SK-N-SH (cell line): ENCODE measurements at regions not wholly inside any gene's neighbourhood (a gene's known extent, or its start where the extent isn't known, plus 50 kb on each side); places are given as distances from the start of the nearest gene placed in this dataset.
"Not testable (repeated sequence)": the region's sequence is repeated elsewhere in the genome, so short reads cannot be mapped to it uniquely, and the experiment has no call there.

ENCODE experiments used
- CTCF ChIA-PET: fragments of 300-600, 350-600 bp; formaldehyde crosslinking; extraction: SDS; loops from one replicate; lab custom pipeline; 2021; lab: Yijun Ruan, JAX
- POLR2A ChIA-PET: fragments of 350-600 bp; sonication (Branson Sonifier 250); formaldehyde crosslinking; extraction: SDS; loops from one replicate; lab custom pipeline; 2020; ENCODE audit warnings: antibody characterized with exemption, inconsistent platforms; lab: Yijun Ruan, JAX
- DNase-seq: peaks from one replicate; pipeline ENCODE4 v3.0.0; 2012
- H2AFZ ChIP-seq: fragments of 200-600 bp; sonication (generic); 2 replicates; pipeline ENCODE4 v1.8.1; 2016; ENCODE audit warnings: antibody characterized with exemption, mild to moderate bottlenecking, low read depth
- H3F3A ChIP-seq: fragments of 200-600 bp; sonication (generic); replicated peaks from 2 replicates; pipeline ENCODE3; 2016; ENCODE audit warnings: antibody characterized with exemption, mild to moderate bottlenecking; ENCODE audit not compliant: insufficient read depth
- H3K27ac ChIP-seq, 2 experiments: fragments of 200-500 bp in 1 of 2; fragments of 200-600 bp in 1 of 2; sonication (Bioruptor generic) in 1 of 2; sonication (generic), shearing (Covaris generic) in 1 of 2; 2 replicates each; pipeline versions ENCODE4 v1.5.1 to v1.6.1; 2014 to 2016; ENCODE audit warnings: low read depth in 2 of 2, inconsistent platforms in 1 of 2, low read length in 1 of 2, mild to moderate bottlenecking in 1 of 2, mixed read lengths in 1 of 2
- H3K27me3 ChIP-seq: fragments of 200-600 bp; sonication (generic), shearing (Covaris generic); 2 replicates; pipeline ENCODE4 v1.6.1; 2016; ENCODE audit warnings: mixed run types; ENCODE audit not compliant: insufficient read depth
- H3K36me3 ChIP-seq, 2 experiments: fragments of 200-500 bp in 1 of 2; fragments of 200-600 bp in 1 of 2; sonication (Bioruptor generic) in 1 of 2; sonication (generic) in 1 of 2; replicated peaks in 1 of 2; 2 replicates each; pipeline versions ENCODE3 to v1.5.1; 2014 to 2016; ENCODE audit warnings: low read length in 1 of 2, mild to moderate bottlenecking in 1 of 2; ENCODE audit not compliant: insufficient read depth in 2 of 2, control insufficient read depth in 1 of 2
- H3K4me1 ChIP-seq, 2 experiments: fragments of 200-500 bp in 1 of 2; fragments of 200-600 bp in 1 of 2; sonication (Bioruptor generic) in 1 of 2; sonication (generic), shearing (Covaris generic) in 1 of 2; 2 replicates each; pipeline versions ENCODE4 v1.5.1 to v1.6.1; 2014 to 2016; ENCODE audit warnings: low read depth in 1 of 2, low read length in 1 of 2, mixed run types in 1 of 2; ENCODE audit not compliant: insufficient read depth in 2 of 2, control insufficient read depth in 1 of 2
- H3K4me2 ChIP-seq: fragments of 200-600 bp; sonication (generic), shearing (Covaris generic); 2 replicates; pipeline ENCODE4 v1.6.1; 2017; ENCODE audit warnings: mixed run types
- H3K4me3 ChIP-seq, 2 experiments: fragments of 200-500 bp in 1 of 2; fragments of 200-600 bp in 1 of 2; sonication (Bioruptor generic) in 1 of 2; sonication (generic), shearing (Covaris generic) in 1 of 2; 2 replicates each; pipeline versions ENCODE4 v1.5.1 to v1.8.1; 2014 to 2016; ENCODE audit warnings: low read depth in 2 of 2, inconsistent platforms in 1 of 2, low read length in 1 of 2, mild to moderate bottlenecking in 1 of 2, mixed read lengths in 1 of 2, moderate library complexity in 1 of 2
- H3K79me2 ChIP-seq: fragments of 200-600 bp; sonication (generic); 2 replicates; pipeline ENCODE4 v1.8.1; 2017; ENCODE audit warnings: mild to moderate bottlenecking; ENCODE audit not compliant: insufficient read depth
- H3K9ac ChIP-seq: fragments of 200-600 bp; sonication (generic); 2 replicates; pipeline ENCODE4 v1.6.1; 2017; ENCODE audit warnings: mixed run types
- H3K9me2 ChIP-seq: fragments of 200-600 bp; sonication (generic); 2 replicates; pipeline ENCODE4 v1.6.1; 2017; ENCODE audit warnings: mixed run types
- H3K9me3 ChIP-seq: fragments of 200-600 bp; sonication (generic); 2 replicates; pipeline ENCODE4 v1.6.1; 2017; ENCODE audit warnings: mixed run types, mild to moderate bottlenecking, moderate library complexity
- H4K20me1 ChIP-seq: fragments of 200-600 bp; sonication (generic); 2 replicates; pipeline ENCODE4 v1.6.1; 2017; ENCODE audit warnings: mild to moderate bottlenecking, mixed run types; ENCODE audit not compliant: insufficient read depth
- CHD2 ChIP-seq: fragments of 150-350 bp; IDR thresholded peaks from 2 replicates; pipeline ENCODE4 v1.6.1; 2018; ENCODE audit warnings: low read length; ENCODE audit not compliant: partially characterized antibody
- EZH2phosphoT487 ChIP-seq: fragments of 200-600 bp; sonication (generic); IDR thresholded peaks from 2 replicates; pipeline ENCODE4 v1.6.1; 2017; ENCODE audit warnings: low read depth, mixed run types, mild to moderate bottlenecking, antibody characterized with exemption, moderate library complexity, borderline replicate concordance
- FOXJ3 ChIP-seq: sonication (generic); formaldehyde crosslinking; IDR thresholded peaks from 2 replicates; pipeline ENCODE4 v1.5.1; 2020; ENCODE audit warnings: mild to moderate bottlenecking, missing genetic modification reagents
- MXI1 ChIP-seq: IDR thresholded peaks from 2 replicates; pipeline ENCODE4 v1.6.1; 2012; ENCODE audit warnings: mild to moderate bottlenecking, low read depth, low read length, improper control_type of control experiment
- TAF1 ChIP-seq: IDR thresholded peaks from 2 replicates; pipeline ENCODE4 v1.6.1; 2012; ENCODE audit warnings: low read depth, mild to moderate bottlenecking, low read length, moderate library complexity, borderline replicate concordance
- TCF12 ChIP-seq: IDR thresholded peaks from 2 replicates; pipeline ENCODE4 v1.4.0; 2012
- YY1 ChIP-seq: IDR thresholded peaks from 2 replicates; pipeline ENCODE4 v1.4.0; 2012; ENCODE audit warnings: low read depth, mild to moderate bottlenecking
- WGBS: methylation state at CpG from one replicate; pipeline ENCODE4 v1.1.6; 2017; ENCODE audit warnings: low lambda C conversion rate; 5-methylcytosine and 5-hydroxymethylcytosine counted together
- TF ChIP-seq, protein P1 (sequence below): IDR thresholded peaks from 2 replicates; pipeline ENCODE4 v1.4.0; 2012; ENCODE audit warnings: low read depth
- TF ChIP-seq, protein P2 (sequence below): IDR thresholded peaks from 2 replicates; pipeline ENCODE4; 2012

DNA sequence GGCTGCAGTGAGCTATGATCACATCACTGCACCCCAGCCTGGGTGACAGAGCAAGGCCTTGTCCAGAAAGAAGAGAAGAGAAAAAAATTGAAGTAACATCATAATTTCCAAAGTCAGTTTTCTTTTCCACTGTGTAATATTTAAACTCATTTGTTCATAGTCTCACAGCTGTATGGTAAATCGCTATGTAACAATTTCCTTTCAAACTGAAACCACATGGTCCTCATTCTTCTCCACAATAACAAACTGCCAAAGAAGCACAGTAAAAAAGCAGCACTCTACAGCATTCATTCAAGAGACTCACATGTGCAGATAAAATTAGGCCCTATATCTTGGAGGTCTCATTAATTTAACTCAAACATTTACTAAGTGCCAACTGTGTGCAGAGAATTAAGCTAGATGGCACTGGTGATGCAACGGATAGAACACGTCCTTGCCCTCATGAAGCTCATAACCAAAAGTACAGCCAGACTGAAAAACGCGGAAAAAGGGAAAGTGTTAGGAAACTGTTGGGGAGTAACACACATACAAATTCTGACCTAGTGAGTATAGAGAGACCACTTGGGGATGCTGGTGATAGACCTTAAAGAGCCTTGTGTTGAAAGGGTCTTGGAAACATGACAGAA is 174.0 kb upstream of the KCTD7 start:
- Histone ChIP-seq H3K4me1 (no peaks in the 10 kb centered on the region), H3F3A (no peaks in the 10 kb centered on the region), H3K27ac (no peak overlapping the region), H4K20me1 (no peaks in the 10 kb centered on the region), H3K4me3 (no peak overlapping the region), H3K4me2 (no peak overlapping the region), H3K36me3 (no peaks in the 10 kb centered on the region), H3K9me3 (no peaks in the 10 kb centered on the region), H2AFZ (no peak overlapping the region), H3K79me2 (no peaks in the 10 kb centered on the region), H3K9ac (no peak overlapping the region), H3K9me2 (no peaks in the 10 kb centered on the region), H3K27me3 (no peaks in the 10 kb centered on the region)
- POLR2A ChIA-PET = no interaction called here
- CTCF ChIA-PET = interaction anchor here (1.1 to 1.3 kb wide), 2 partner anchors 11 to 41 kb away, joined by 3 read pairs; no protein-coding TSS in a partner anchor
- no peak for DNase-seq
- WGBS = 97% methylated on average over 5 of the region's 5 CpGs
- TF ChIP-seq CHD2 (no peak), YY1 (no peak), FOXJ3 (CRISPR knock-in tag) (no peak), TCF12 (no peak), EZH2phosphoT487 (no peak), MXI1 (no peak), TAF1 (no peak)
- TF ChIP-seq, protein P1, sequence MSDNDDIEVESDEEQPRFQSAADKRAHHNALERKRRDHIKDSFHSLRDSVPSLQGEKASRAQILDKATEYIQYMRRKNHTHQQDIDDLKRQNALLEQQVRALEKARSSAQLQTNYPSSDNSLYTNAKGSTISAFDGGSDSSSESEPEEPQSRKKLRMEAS = no peak
- TF ChIP-seq, protein P2, sequence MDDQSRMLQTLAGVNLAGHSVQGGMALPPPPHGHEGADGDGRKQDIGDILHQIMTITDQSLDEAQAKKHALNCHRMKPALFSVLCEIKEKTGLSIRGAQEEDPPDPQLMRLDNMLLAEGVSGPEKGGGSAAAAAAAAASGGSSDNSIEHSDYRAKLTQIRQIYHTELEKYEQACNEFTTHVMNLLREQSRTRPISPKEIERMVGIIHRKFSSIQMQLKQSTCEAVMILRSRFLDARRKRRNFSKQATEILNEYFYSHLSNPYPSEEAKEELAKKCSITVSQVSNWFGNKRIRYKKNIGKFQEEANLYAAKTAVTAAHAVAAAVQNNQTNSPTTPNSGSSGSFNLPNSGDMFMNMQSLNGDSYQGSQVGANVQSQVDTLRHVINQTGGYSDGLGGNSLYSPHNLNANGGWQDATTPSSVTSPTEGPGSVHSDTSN = no peak

DNA sequence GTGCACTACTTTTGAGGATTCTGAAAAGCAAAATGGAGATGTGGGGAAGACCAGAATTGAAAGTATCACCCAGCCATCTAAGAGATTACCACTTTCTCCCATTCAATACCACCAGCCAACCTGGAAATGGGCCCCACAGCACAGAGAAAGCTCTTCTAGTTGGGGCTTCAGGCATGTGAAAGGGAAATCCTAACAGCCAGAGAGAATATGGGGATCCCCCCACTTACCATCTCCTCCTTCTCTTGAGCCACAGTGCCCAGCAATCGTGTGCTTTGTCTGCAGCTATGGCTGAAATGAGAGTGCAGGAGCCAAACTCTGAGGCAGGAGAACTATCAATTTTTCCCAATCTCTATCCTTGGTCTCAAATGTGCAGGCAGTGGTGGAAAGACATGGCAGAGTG is 173.2 kb upstream of the KCTD7 start:
- H3K36me3 ChIP-seq, H2AFZ ChIP-seq, H3K4me3 ChIP-seq, H3F3A ChIP-seq, H3K79me2 ChIP-seq, H3K9me2 ChIP-seq, H3K9me3 ChIP-seq, H3K27me3 ChIP-seq, POLR2A ChIA-PET, H3K27ac ChIP-seq, H3K9ac ChIP-seq, H3K4me1 ChIP-seq, H4K20me1 ChIP-seq, DNase-seq, H3K4me2 ChIP-seq: not testable (repeated sequence)
- CTCF ChIA-PET = interaction anchor here (1.1 to 1.3 kb wide), 2 partner anchors 12 to 42 kb away, joined by 3 read pairs; no protein-coding TSS in a partner anchor
- 57% methylated on average over 1 of the region's 1 CpG for WGBS

DNA sequence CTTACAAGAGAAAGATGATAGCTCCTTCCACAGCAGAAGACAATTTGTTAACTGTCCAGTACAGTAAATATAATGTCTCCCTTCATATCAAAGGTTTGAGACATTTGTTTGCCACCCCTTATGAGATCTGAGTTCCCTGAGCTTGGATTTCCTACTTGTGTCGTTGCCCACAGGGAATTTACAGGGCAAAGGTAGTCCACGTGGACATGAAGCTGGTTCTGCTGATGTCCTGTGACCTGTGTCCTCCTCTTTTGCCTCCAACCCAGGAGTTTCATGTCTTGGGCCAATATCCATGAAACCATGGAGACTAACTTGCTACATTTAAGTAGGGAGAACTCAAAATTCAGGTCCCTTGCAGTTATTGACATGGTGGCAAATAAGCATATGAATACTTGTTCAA is 172.2 kb upstream of the KCTD7 start:
- H4K20me1 ChIP-seq, H3K4me2 ChIP-seq, CTCF ChIA-PET, H3K9me3 ChIP-seq, H3K4me3 ChIP-seq, DNase-seq, H3K4me1 ChIP-seq, H3K36me3 ChIP-seq, H3K9ac ChIP-seq, H2AFZ ChIP-seq, H3K27me3 ChIP-seq, H3K27ac ChIP-seq, H3F3A ChIP-seq, H3K9me2 ChIP-seq, H3K79me2 ChIP-seq, POLR2A ChIA-PET: not testable (repeated sequence)
- WGBS = 68% methylated on average over 2 of the region's 2 CpGs

DNA sequence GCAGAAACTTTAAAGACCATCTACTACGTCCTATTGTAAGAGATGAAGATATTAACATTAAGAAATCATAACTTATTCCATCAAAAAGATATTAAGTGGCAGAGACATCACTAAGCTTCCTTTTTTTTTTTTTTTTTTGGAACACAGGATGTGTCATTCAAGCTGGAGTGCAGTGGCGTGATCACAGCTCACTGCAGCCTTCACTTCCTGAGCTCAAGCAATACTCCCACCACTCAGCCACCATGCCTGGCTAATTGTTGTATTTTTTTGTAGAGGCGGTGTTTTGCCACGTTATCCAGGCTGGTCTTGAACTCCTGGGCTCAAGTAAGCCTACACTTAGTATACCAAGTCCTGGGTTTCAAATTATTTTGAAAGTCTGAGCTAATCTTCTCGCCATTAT is 169.7 kb upstream of the KCTD7 start:
- CTCF ChIA-PET, POLR2A ChIA-PET: not testable (repeated sequence)

DNA sequence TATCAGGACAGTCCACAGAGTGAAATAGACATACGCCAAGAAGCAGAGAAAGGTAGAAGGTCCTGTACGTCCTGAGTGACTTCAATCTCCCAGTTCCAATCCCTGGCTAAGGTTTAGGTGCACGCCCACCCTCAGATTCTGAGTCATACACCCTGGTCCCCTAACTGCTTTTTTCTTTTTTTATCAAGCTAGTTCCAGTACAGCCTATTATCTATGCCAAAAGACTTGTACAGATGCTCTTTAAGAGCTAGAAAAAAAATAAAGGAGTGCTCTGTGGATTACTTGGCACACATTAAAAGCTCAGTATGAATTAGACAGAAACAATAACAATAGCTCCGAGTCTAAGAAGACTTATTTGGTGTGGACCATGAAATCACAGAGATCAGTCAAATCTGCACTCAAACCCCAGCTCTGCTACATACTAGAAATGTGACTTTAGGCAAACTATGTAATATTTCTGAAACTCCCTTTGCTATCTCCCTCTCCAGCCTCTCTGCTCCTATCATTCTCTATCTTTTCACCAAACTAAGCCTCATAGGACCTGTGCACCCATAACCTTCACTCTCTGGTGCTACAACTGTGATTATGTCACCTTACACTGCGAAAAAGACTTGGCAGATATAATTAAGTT is 168.8 kb upstream of the KCTD7 start:
- CTCF ChIA-PET = interaction anchor here (1.1 kb wide), 1 partner anchor 13 kb away, joined by 3 read pairs; no protein-coding TSS in a partner anchor
- H3K27ac ChIP-seq, H3K4me2 ChIP-seq, H2AFZ ChIP-seq, DNase-seq, POLR2A ChIA-PET, H3K36me3 ChIP-seq, H3K27me3 ChIP-seq, H3K9me2 ChIP-seq, H3K9ac ChIP-seq, H4K20me1 ChIP-seq, H3F3A ChIP-seq, H3K4me1 ChIP-seq, H3K9me3 ChIP-seq, H3K79me2 ChIP-seq, H3K4me3 ChIP-seq: not testable (repeated sequence)
- 82% methylated on average over 5 of the region's 5 CpGs for WGBS

More for the DNA sequence above, 169.7 kb upstream of the KCTD7 start:
- not testable (repeated sequence) for H2AFZ ChIP-seq, H3K4me2 ChIP-seq, H3K9me2 ChIP-seq, H4K20me1 ChIP-seq, H3K9me3 ChIP-seq, H3K36me3 ChIP-seq, H3K4me1 ChIP-seq, H3K4me3 ChIP-seq, H3K27ac ChIP-seq, H3K27me3 ChIP-seq, H3K79me2 ChIP-seq, H3K9ac ChIP-seq, H3F3A ChIP-seq, DNase-seq
- 88% methylated on average over 5 of the region's 5 CpGs for WGBS
